Activated T-cell treated with anti-CD3 and anti-CD28 coated beads, Interleukin-2, amount 50 U/mL, for 24 hours (primary cell): ENCODE measurements at regions not wholly inside any gene's neighbourhood (a gene's known extent, or its start where the extent isn't known, plus 50 kb on each side); places are given as distances from the start of the nearest gene placed in this dataset.

Experiments
- DNase-seq: peaks from one replicate; pipeline ENCODE4 v3.0.0-alpha.2; 2020
- H3K27ac Mint-ChIP-seq: 2 replicates; pipeline ENCODE4 v1.8.0; 2020; ENCODE audit warnings: mild to moderate bottlenecking, mixed read lengths
- H3K27me3 Mint-ChIP-seq: 2 replicates; pipeline ENCODE4 v1.8.0; 2020; ENCODE audit warnings: mixed read lengths
- H3K36me3 Mint-ChIP-seq: 2 replicates; pipeline ENCODE4 v1.8.0; 2020; ENCODE audit warnings: low read depth, mixed read lengths
- H3K4me1 Mint-ChIP-seq: 2 replicates; pipeline ENCODE4 v1.8.0; 2020; ENCODE audit warnings: low read depth, mixed read lengths
- H3K4me3 Mint-ChIP-seq: 2 replicates; pipeline ENCODE4 v1.8.0; 2020; ENCODE audit warnings: mild to moderate bottlenecking, moderate library complexity, mixed read lengths
- H3K9me3 Mint-ChIP-seq: 2 replicates; pipeline ENCODE4 v1.8.0; 2020; ENCODE audit warnings: mixed read lengths

DNA sequence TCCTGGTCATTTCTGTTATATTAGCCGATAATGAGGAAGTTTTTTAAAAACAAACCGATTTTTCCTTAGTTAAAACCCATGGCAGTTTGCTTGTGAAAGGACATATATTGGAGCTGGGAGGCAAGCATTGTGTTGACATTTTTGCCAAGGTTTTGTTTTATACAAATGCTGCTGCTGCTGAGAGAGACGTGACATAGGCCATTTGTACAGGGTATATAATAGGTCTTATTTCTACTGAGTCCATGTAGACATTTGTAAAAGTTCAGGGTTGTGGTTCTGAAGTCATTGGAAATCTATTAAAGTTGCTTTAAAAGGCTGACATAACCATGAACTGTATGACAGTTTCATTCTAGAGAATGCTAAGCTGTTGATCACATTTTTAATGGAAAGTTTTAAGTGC, 424.0 kb upstream of the FANCL start:
- Mint-ChIP-seq H3K27ac (no peak overlapping the region), H3K27me3 (no peaks in the 10 kb centered on the region), H3K36me3 (no peaks in the 10 kb centered on the region), H3K4me1 (no peaks in the 10 kb centered on the region), H3K4me3 (no peak overlapping the region), H3K9me3 (no peaks in the 10 kb centered on the region)
- no peak for DNase-seq

DNA sequence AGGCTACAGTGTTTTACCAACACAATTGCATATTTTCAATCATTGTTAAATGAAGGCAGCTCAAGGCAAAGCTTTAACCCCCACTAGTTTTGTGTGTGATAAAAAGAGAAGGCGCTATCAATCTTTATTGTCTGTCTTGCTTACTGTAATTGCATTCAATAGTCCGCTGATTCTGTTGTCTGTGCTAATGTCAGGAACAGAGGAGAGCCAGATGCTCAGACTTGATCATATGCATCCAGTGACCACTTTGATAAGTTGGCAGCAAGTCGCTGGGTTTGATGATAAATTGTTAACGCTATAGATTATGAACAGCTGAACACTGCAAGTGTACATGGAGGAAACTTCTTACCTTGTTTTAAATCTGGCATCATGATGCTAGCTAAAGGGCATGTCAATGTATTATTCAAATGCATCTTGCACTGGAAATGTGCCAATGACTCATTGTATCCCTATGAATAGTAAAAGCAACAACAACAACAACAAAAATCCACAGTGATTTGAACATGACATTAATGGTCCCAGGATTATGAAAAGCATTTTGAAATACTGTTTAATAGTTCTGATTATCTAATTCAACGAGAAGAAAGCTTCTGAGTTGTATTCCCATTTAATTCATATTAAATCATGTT, 423.5 kb upstream of the FANCL start:
- no peaks in the 10 kb centered on the region for H3K4me1 Mint-ChIP-seq
- H3K9me3 Mint-ChIP-seq, result no peaks in the 10 kb centered on the region
- no peaks in the 10 kb centered on the region for H3K36me3 Mint-ChIP-seq
- H3K4me3 Mint-ChIP-seq, result no peak overlapping the region
- H3K27me3 Mint-ChIP-seq, result no peaks in the 10 kb centered on the region
- no peak for DNase-seq
- no peak overlapping the region for H3K27ac Mint-ChIP-seq

DNA sequence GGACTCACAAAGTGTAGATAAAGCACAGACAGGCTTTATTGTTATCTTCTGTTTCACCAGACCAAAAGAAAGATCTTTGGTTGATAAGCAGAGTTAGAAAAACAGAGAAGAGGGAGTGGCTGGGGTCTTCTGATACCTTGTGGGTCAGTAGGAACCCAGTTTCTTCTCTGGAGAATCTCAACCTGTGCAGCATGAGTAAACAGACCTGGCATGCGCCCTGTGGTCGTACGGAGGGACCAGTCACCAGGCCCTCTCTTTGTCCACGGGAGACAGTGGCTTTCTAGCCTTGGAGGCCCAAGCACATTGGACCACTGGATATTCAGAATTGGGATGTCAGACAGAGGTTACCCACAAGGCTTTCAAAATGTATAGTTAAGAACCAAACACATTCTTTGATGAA, 418.9 kb upstream of the FANCL start:
- Mint-ChIP-seq H3K4me1 (no peaks in the 10 kb centered on the region), H3K4me3 (no peak overlapping the region), H3K36me3 (no peaks in the 10 kb centered on the region), H3K27me3 (no peaks in the 10 kb centered on the region), H3K9me3 (no peaks in the 10 kb centered on the region), H3K27ac (no peak overlapping the region)
- no peak for DNase-seq

DNA sequence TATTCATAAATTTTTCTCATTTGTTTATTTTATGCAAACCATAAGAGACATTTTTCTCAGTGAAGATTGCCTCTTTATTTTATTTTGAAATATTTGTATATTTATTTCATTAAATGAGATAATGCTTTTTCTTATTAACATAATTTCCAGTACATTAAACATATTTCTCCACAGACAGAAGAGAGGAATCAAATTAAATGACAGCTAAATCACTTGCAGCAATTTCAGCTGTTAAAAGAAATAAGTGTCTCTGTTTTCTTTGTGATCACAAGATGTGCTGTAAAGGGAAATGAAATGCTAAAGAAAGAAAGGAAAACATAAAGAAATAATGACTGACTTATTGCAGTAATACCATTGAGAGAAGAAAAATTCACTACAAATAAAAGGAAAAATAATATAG, 414.0 kb upstream of the FANCL start:
- H3K4me1 Mint-ChIP-seq, result no peaks in the 10 kb centered on the region
- no peak for DNase-seq
- H3K27me3 Mint-ChIP-seq, result no peaks in the 10 kb centered on the region
- H3K9me3 Mint-ChIP-seq, result no peaks in the 10 kb centered on the region
- no peak overlapping the region for H3K27ac Mint-ChIP-seq
- H3K36me3 Mint-ChIP-seq, result no peaks in the 10 kb centered on the region
- H3K4me3 Mint-ChIP-seq, result no peak overlapping the region

DNA sequence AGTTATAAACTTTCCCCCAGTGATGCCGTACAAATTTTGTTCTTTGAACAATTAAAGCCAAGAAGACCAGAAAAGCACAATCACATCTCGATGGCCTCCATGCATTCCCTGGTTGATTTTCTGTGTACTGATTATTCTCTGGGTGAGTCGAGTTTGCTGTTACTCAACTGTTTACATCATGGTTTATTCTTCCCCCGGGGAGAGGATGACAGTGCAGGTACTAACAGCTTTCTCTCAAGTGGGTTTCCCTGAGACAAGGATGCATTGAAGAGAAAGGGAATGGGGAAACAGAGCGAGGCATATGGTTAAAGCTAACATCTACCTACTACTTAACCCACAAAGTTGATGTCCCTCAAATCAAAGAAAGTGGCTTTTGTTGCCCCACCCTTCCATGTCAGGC, 410.8 kb upstream of the FANCL start:
- no peaks in the 10 kb centered on the region for H3K27me3 Mint-ChIP-seq
- no peaks in the 10 kb centered on the region for H3K36me3 Mint-ChIP-seq
- no peaks in the 10 kb centered on the region for H3K4me1 Mint-ChIP-seq
- no peak overlapping the region for H3K27ac Mint-ChIP-seq
- no peak for DNase-seq
- no peak overlapping the region for H3K4me3 Mint-ChIP-seq
- no peaks in the 10 kb centered on the region for H3K9me3 Mint-ChIP-seq

DNA sequence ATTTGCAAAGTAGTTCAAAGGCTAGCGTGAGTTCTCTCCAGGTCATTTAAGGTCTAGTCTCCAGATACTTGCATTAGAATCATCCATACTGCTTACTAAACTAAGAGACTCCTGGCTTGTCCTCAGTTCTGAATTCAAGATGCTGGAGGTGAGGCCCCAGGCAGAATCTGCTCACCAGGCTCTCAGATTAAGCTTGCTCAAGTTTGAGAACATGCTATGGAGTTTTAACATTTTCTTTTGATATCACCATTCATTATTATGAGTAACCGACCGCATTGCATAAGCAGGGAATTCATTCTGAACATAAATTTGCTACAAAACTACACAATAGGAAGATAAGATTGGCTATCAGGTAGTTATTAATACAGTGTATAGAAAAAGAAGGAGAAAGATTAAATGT, 409.7 kb upstream of the FANCL start:
- H3K27ac Mint-ChIP-seq, result no peak overlapping the region
- H3K4me1 Mint-ChIP-seq, result no peaks in the 10 kb centered on the region
- H3K9me3 Mint-ChIP-seq, result no peaks in the 10 kb centered on the region
- H3K36me3 Mint-ChIP-seq, result no peaks in the 10 kb centered on the region
- no peak for DNase-seq
- no peaks in the 10 kb centered on the region for H3K27me3 Mint-ChIP-seq
- H3K4me3 Mint-ChIP-seq, result no peak overlapping the region

DNA sequence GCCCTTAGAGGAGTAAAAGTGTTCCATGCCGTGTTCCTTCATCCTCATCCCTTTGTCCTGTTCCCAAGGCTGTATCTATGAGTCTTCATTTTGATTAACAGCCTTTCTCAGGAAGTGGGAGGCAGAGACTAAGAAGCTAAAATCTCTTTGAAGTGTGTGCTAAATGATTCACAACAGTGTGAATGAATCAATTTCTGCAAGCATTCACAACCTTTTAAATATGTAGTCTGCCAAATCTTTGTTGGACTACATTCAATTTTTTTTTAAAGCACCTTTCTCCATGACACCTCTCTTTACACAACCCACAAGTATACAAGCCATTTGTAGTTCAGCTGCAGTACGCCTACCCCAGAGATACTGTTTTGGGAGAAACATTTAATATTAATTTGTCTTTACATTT, 408.6 kb upstream of the FANCL start:
- Mint-ChIP-seq H3K9me3 (no peaks in the 10 kb centered on the region), H3K4me3 (no peak overlapping the region), H3K27ac (no peak overlapping the region), H3K4me1 (no peaks in the 10 kb centered on the region), H3K36me3 (no peaks in the 10 kb centered on the region), H3K27me3 (no peaks in the 10 kb centered on the region)
- DNase-seq, result no peak

DNA sequence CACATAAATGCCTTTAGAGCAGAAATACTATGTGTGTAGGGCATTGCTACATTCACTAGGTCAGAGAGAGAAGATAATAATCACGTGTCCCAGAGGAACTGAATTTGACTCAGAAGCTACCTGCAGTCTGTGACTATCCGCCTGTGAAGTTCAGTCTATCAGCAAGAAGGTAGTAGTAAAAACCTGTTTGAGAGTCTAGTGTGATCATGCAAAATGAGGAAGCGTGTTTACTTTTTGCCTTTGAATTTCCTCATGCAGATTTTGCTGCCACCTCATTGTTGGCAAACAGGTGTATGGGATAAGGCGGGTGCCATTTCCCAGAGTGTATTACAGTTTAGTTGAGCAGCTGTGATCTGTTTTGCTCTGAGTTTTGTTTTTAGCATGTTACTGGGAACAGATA, 403.9 kb upstream of the FANCL start:
- DNase-seq, result no peak

DNA sequence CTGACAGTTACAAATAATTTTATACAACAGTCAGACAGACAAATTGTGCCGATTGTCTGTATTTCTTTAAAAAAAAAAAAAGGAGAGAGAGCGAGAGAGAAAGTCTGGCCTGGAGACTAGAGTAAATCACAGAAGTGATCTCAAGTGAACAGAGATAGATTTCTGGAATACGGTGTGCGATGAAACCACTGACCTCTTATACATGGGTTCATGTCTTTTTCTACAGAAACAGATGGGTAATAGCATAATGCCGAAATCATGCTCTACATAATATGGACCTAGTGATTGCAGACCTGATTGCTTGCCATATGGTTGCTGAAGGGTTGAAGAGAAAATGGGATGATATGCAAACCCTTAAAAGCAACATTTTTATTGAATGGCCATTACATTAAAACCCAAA, 403.3 kb upstream of the FANCL start:
- H3K27me3 Mint-ChIP-seq, result no peaks in the 10 kb centered on the region
- DNase-seq, result no peak
- H3K4me1 Mint-ChIP-seq, result no peaks in the 10 kb centered on the region
- H3K27ac Mint-ChIP-seq, result no peak overlapping the region
- H3K4me3 Mint-ChIP-seq, result no peak overlapping the region
- no peaks in the 10 kb centered on the region for H3K36me3 Mint-ChIP-seq
- H3K9me3 Mint-ChIP-seq, result no peaks in the 10 kb centered on the region

More for the DNA sequence above, 403.9 kb upstream of the FANCL start:
- Mint-ChIP-seq H3K9me3 (no peaks in the 10 kb centered on the region), H3K36me3 (no peaks in the 10 kb centered on the region), H3K27ac (no peak overlapping the region), H3K27me3 (no peaks in the 10 kb centered on the region), H3K4me3 (no peak overlapping the region), H3K4me1 (no peaks in the 10 kb centered on the region)

DNA sequence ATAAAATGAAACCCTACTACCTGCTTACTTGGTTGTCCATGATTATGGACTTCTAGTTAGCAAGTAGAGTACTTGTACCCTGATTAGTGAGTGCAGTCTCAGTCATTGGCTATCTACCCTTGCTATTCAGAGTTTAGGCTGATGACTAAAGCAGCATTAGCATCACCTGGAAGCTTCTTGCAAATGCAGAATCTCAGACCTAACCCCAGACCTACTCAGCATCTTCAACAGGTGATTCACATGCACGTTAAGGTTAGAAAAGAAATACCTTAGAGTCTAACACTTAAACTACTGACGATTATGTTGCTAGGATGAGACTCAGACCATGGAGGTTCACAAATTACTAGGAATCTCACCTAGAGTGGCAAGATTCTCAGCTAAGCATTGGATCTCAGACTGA, 399.9 kb upstream of the FANCL start:
- no peaks in the 10 kb centered on the region for H3K4me1 Mint-ChIP-seq
- no peaks in the 10 kb centered on the region for H3K36me3 Mint-ChIP-seq
- no peaks in the 10 kb centered on the region for H3K27me3 Mint-ChIP-seq
- DNase-seq, result no peak
- no peak overlapping the region for H3K4me3 Mint-ChIP-seq
- no peak overlapping the region for H3K27ac Mint-ChIP-seq
- H3K9me3 Mint-ChIP-seq, result no peaks in the 10 kb centered on the region

DNA sequence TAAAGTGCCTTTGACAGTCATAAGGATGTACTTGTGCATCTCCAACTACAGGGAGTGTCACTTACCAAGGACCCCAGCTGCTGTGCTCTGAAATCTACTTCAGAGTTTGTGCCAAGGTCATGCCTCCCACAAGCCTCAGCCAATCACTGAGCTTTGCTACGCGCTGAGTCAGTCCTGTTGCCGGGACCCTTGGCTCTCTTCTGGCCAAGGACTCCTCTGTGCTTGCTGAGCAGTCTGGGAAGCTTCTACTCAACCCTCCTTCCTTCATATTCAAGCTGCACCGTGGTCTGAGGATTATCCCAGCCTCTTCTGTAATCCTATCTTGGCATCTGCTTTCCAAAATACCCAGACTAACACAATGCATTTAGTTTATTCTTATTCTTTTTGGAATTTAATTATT, 398.9 kb upstream of the FANCL start:
- Mint-ChIP-seq H3K27me3 (no peaks in the 10 kb centered on the region), H3K4me1 (no peaks in the 10 kb centered on the region), H3K27ac (no peak overlapping the region), H3K36me3 (no peaks in the 10 kb centered on the region), H3K9me3 (no peaks in the 10 kb centered on the region), H3K4me3 (no peak overlapping the region)
- no peak for DNase-seq

DNA sequence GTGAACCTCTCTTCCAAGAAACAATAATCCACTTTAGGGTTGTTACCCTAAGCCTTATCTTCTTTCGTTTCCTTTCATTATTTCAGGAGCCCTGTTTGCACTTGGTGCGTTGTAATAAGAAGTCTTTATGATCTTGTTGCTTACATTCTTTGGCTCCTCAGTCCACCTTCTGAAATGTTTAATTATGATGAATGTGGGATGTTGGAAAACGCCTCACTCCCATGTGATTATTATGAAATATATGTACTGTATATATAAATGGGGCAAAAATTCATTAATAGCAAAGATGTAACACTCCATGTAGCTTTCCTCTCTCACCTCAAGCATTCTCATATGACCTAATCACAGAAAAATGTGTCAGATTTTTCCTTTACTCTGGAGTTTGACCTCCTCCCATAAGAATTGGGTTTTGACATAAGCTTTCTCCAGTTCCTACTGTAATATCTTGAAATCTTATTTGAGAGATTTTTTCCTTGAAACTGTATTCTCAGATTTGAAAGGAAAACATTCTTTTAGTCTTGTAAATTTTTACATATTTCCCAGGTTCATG, 397.2 kb upstream of the FANCL start:
- Mint-ChIP-seq H3K27me3 (no peaks in the 10 kb centered on the region), H3K36me3 (no peaks in the 10 kb centered on the region), H3K27ac (no peak overlapping the region), H3K4me3 (no peak overlapping the region), H3K9me3 (no peaks in the 10 kb centered on the region), H3K4me1 (no peaks in the 10 kb centered on the region)
- DNase-seq, result no peak

DNA sequence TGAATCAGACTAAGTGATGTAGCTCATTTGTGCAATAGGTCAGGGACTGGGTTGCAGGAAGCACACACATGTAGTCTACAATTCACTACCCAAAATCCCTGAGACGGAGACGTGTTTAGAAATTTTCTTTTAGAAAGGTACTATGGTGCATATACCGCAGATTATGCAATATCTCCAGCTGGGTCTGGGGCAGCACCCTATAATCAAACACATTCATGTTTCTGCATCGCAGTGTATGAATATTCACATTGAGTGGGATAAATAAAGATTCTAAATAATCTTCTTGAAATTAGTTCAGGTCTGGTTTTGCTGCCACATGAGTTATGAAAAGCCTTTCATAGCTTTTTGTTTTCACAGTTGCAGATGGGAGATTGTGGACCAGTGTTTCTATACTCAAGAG, 395.7 kb upstream of the FANCL start:
- H3K9me3 Mint-ChIP-seq, result no peaks in the 10 kb centered on the region
- no peak for DNase-seq
- no peaks in the 10 kb centered on the region for H3K4me1 Mint-ChIP-seq
- H3K27me3 Mint-ChIP-seq, result no peaks in the 10 kb centered on the region
- H3K27ac Mint-ChIP-seq, result no peak overlapping the region
- no peaks in the 10 kb centered on the region for H3K36me3 Mint-ChIP-seq
- no peak overlapping the region for H3K4me3 Mint-ChIP-seq

DNA sequence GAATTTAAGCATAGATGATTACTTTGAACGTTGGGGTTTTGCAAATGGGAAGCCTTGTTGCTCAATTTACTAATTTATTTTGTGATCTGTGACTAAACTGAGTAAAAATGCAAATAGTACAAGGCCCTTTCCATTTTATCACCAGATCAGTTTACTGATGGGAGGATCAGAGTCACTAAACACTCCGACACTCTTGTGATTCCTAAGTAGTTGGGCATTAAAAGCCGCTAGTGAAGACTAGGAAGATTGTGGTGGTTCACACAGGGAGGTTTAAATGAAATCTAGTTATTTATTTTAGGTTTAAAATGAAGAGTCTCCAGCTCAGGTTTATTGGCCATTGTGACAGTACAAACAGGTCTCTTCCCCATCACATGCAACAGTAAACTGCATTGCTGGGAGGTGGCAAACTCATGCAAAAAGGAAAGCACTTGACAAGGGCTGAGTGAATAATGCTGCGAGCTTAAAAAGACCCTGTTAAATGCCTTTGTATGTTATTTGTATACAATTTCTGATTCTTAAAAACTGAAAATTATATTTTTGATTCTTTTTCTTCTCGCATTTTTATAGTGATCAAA, 394.8 kb upstream of the FANCL start:
- Mint-ChIP-seq H3K4me1 (no peaks in the 10 kb centered on the region), H3K27ac (no peak overlapping the region), H3K4me3 (no peak overlapping the region), H3K27me3 (no peaks in the 10 kb centered on the region), H3K9me3 (no peaks in the 10 kb centered on the region), H3K36me3 (no peaks in the 10 kb centered on the region)
- DNase-seq, result no peak

DNA sequence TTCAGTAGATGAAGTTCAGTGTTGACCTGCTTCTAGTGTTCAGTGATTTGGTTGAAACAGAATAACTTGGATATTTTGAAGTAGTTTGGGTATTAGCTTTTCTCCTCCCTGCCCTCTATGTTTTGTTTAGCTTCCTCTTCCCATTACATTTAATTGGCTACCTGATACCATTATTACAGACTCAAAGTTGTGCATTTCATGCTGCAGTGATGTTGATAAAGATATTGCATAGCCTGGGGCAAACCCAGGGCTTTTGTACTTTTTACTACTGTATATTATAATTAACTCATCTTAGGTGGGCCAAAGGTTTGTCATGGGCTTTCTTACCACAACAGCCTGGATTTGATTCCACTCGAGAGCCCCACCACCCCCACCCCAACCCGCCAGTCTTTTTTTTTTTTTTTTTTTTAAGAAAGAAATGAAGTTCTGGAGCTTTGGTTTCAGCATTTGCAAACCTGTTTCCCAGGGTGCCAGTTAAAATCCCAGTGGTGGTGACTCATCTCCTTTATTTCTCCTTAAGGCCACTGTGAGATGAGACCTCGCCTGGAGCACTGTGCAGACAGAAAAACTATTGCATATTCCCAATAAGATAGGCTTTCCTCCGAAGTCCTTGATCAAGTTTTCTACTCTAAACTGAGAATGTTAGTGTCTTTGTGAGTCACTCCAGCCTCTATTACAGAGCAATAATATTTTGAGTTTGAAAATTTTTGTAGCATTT, 393.7 kb upstream of the FANCL start:
- H3K27me3 Mint-ChIP-seq, result no peaks in the 10 kb centered on the region
- no peaks in the 10 kb centered on the region for H3K36me3 Mint-ChIP-seq
- H3K9me3 Mint-ChIP-seq, result no peaks in the 10 kb centered on the region
- H3K4me1 Mint-ChIP-seq, result no peaks in the 10 kb centered on the region
- no peak for DNase-seq
- no peak overlapping the region for H3K4me3 Mint-ChIP-seq
- no peak overlapping the region for H3K27ac Mint-ChIP-seq
